K562 (cell line): ENCODE measurements at regions not wholly inside any gene's neighbourhood (a gene's known extent, or its start where the extent isn't known, plus 50 kb on each side); places are given as distances from the start of the nearest gene placed in this dataset.

Experiments
- ATAC-seq: fragments of 200-7000 bp; cut with Tn5 transposase; 3 replicates; pipeline ENCODE4 v1.9.1; 2020; ENCODE audit warnings: moderate library complexity
- BruUV-seq: library from RNA; stranded (reverse); fragments of 400-500 nt; replicated peaks from 2 replicates; lab custom pipeline; 2021; lab: Mats Ljungman, UMichigan
- CTCF ChIA-PET: fragments of 300-600 bp; formaldehyde crosslinking; extraction: SDS; loops from one replicate; lab custom pipeline; 2021; ENCODE audit warnings: low intra/inter-chr PET ratio; lab: Yijun Ruan, JAX
- POLR2A ChIA-PET: fragments of 300-600, 350-650 bp; sonication (Branson Sonifier 250); formaldehyde crosslinking; extraction: SDS; loops from one replicate; lab custom pipeline; 2021; ENCODE audit warnings: antibody characterized with exemption, inconsistent platforms; lab: Yijun Ruan, JAX
- DNase-seq, 4 experiments: peaks; one replicate each; pipeline versions ENCODE4 v3.0.0 to v3.0.0-alpha.2; 2011 to 2018; ENCODE audit warnings: low spot score in 3 of 4, mixed read lengths in 3 of 4; ENCODE audit errors: extremely low read depth in 1 of 4
- FAIRE-seq: peaks from 2 replicates; lab custom pipeline; 2011; peaks lifted over from hg19 to GRCh38; lab: Jason Lieb, UNC
- H2AFZ ChIP-seq: 2 replicates; pipeline ENCODE4 v1.6.0; 2011; ENCODE audit warnings: low read depth, low read length, control low read depth, inconsistent platforms
- H3K27ac ChIP-seq: fragments of 200-600 bp; 3 replicates; pipeline ENCODE4 v1.8.0; 2011; ENCODE audit warnings: low read depth, mild to moderate bottlenecking, control low read depth, inconsistent platforms, low read length, moderate library complexity, mixed read lengths; ENCODE audit errors: extremely low read depth
- H3K27me3 ChIP-seq, 2 experiments: fragments of 300-600 bp in 1 of 2; 2 replicates in 1 of 2; 3 replicates in 1 of 2; pipeline versions ENCODE4 v1.6.0 to v1.8.0; 2011; ENCODE audit warnings: inconsistent platforms in 2 of 2, low read length in 2 of 2, mild to moderate bottlenecking in 1 of 2, mixed read lengths in 1 of 2, moderate library complexity in 1 of 2; ENCODE audit not compliant: control insufficient read depth in 2 of 2, insufficient read depth in 2 of 2
- H3K36me3 ChIP-seq: fragments of 300-600 bp; 3 replicates; pipeline ENCODE4 v1.8.0; 2011; ENCODE audit warnings: mild to moderate bottlenecking, low read length, inconsistent platforms; ENCODE audit not compliant: control insufficient read depth, insufficient read depth
- H3K4me1 ChIP-seq, 2 experiments: fragments of 200-600 bp in 1 of 2; replicated peaks in 1 of 2; 2 replicates in 1 of 2; 3 replicates in 1 of 2; pipeline versions ENCODE4 v1.5.1 to v1.8.0; 2011; ENCODE audit warnings: inconsistent platforms in 2 of 2, low read length in 2 of 2, mild to moderate bottlenecking in 1 of 2, mixed read lengths in 1 of 2, moderate library complexity in 1 of 2; ENCODE audit not compliant: control insufficient read depth in 2 of 2, insufficient read depth in 2 of 2
- H3K4me2 ChIP-seq: 2 replicates; pipeline ENCODE4 v1.6.1; 2011; ENCODE audit warnings: low read length, control low read depth, inconsistent platforms, mixed read lengths; ENCODE audit not compliant: insufficient read depth
- H3K4me3 ChIP-seq: fragments of 200-600 bp; sonication (generic), shearing (Covaris generic); 2 replicates; pipeline ENCODE4 v1.5.1; 2016; ENCODE audit warnings: control low read depth, inconsistent platforms
- H3K79me2 ChIP-seq: fragments of 200-600 bp; 3 replicates; pipeline ENCODE4 v1.8.0; 2011; ENCODE audit warnings: low read length, inconsistent platforms; ENCODE audit not compliant: control insufficient read depth, insufficient read depth
- H3K9ac ChIP-seq, 2 experiments: 2 replicates each; pipeline versions ENCODE4 v1.6.0 to v1.6.1; 2011; ENCODE audit warnings: low read depth in 2 of 2, low read length in 2 of 2, control low read depth in 1 of 2, inconsistent platforms in 1 of 2, mild to moderate bottlenecking in 1 of 2, mixed read lengths in 1 of 2; ENCODE audit not compliant: insufficient read depth in 1 of 2
- H3K9me1 ChIP-seq: one replicate; pipeline ENCODE4 v1.6.0; 2011; ENCODE audit warnings: inconsistent platforms, mild to moderate bottlenecking, low read length, moderate library complexity; ENCODE audit not compliant: control insufficient read depth, insufficient read depth
- H3K9me3 ChIP-seq: replicated peaks from 2 replicates; pipeline ENCODE4 v1.5.1; 2011; ENCODE audit warnings: low read depth, low read length, inconsistent platforms; ENCODE audit not compliant: control insufficient read depth, insufficient read depth
- H4K20me1 ChIP-seq: replicated peaks from 2 replicates; pipeline ENCODE4 v1.6.1; 2011; ENCODE audit warnings: low read length, inconsistent platforms, mixed read lengths; ENCODE audit not compliant: control insufficient read depth, insufficient read depth
- CTBP1 ChIP-seq: fragments of 450-650 bp; IDR thresholded peaks from 2 replicates; pipeline ENCODE4 v1.6.1; 2016; ENCODE audit warnings: borderline replicate concordance
- E2F8 ChIP-seq: fragments of 450-650 bp; IDR thresholded peaks from 2 replicates; pipeline ENCODE4 v1.7.1; 2018; ENCODE audit warnings: mild to moderate bottlenecking, low read depth; ENCODE audit not compliant: partially characterized antibody
- FOXK2 ChIP-seq, 2 experiments: fragments of 450-650 bp; IDR thresholded peaks in 1 of 2; conservative IDR thresholded peaks in 1 of 2; 2 replicates each; pipeline ENCODE4 v1.6.1; 2016; ENCODE audit warnings: low read depth in 2 of 2, mild to moderate bottlenecking in 1 of 2
- NR2C2 ChIP-seq, 2 experiments: fragments of 200-800 bp in 1 of 2; sonication (Bioruptor generic) in 1 of 2; sonication (generic) in 1 of 2; formaldehyde crosslinking in 1 of 2; IDR thresholded peaks; 2 replicates each; pipeline versions ENCODE4 v1.6.1 to v1.8.0; 2016 to 2022; ENCODE audit warnings: mild to moderate bottlenecking in 1 of 2, missing compliant biosample characterization in 1 of 2, missing genetic modification characterization in 1 of 2, missing genetic modification reagents in 1 of 2
- YY1 ChIP-seq, 3 experiments: IDR thresholded peaks; 2 replicates each; pipeline ENCODE4 v1.6.1; 2011; ENCODE audit warnings: low read length in 2 of 3, mild to moderate bottlenecking in 2 of 3, moderate library complexity in 2 of 3, borderline replicate concordance in 1 of 3, control low read depth in 1 of 3, low read depth in 1 of 3; ENCODE audit not compliant: insufficient read depth in 3 of 3, insufficient replicate concordance in 2 of 3, control insufficient read depth in 1 of 3, insufficient read length in 1 of 3; ENCODE audit errors: extremely low read depth in 1 of 3
- ZNF318 ChIP-seq, 2 experiments: fragments of 450-650 bp; IDR thresholded peaks; 2 replicates each; pipeline ENCODE4 v1.6.1; 2016; ENCODE audit warnings: mild to moderate bottlenecking in 2 of 2, borderline replicate concordance in 1 of 2, low read depth in 1 of 2, moderate library complexity in 1 of 2
- ZNF507 ChIP-seq: conservative IDR thresholded peaks from 2 replicates; pipeline ENCODE4 v1.6.1; 2017; ENCODE audit warnings: missing genetic modification characterization, missing compliant biosample characterization
- WGBS: fragments of 100-300 bp; shearing (Covaris generic); methylation state at CpG from one replicate; pipeline ENCODE4 v1.1.6; 2016; ENCODE audit warnings: low coverage, mixed read lengths; ENCODE audit not compliant: insufficient coverage; ENCODE audit errors: missing lambda C conversion rate; 5-methylcytosine and 5-hydroxymethylcytosine counted together
- in situ Hi-C: fragments of 300-500 bp; cut with MboI; formaldehyde crosslinking; loops from 4 replicates; pipeline ENCODE4 v1.15.0; 2018; ENCODE audit warnings: inconsistent platforms, mixed read lengths
- intact Hi-C: fragments of 100-400 bp; cut with micrococcal nuclease; formaldehyde crosslinking; loops from 2 replicates; pipeline ENCODE4 v1.14.2; 2022

- in situ Hi-C loops, result no loop called here
- H3K4me2 ChIP-seq, result no peak overlapping the region
Observed at GRCh38 chr6:63475707-63476106, 96.6 kb upstream of the LOC128125822 start.

More at GRCh38 chr6:63475707-63476106, 96.6 kb upstream of the LOC128125822 start:
- BruUV-seq, result no TSS peak
- Histone ChIP-seq H3K4me1 (no peaks in the 10 kb centered on the region), H3K27me3 (no peaks in the 10 kb centered on the region), H3K27ac (no peak overlapping the region), H3K9me1 (no peaks in the 10 kb centered on the region)
- CTCF ChIA-PET, result no interaction called here
- no peak for TF ChIP-seq FOXK2 (conservative IDR thresholded peaks at IDR 0.05 in 1 of 2, IDR thresholded peaks at IDR 0.05 in 1 of 2; ENCODE audit: low read depth in 2 of 2)
- no peak for TF ChIP-seq NR2C2 (CRISPR knock-in tag; IDR thresholded peaks at IDR 0.05)
- TF ChIP-seq NR2C2 (tag; IDR thresholded peaks at IDR 0.05), result no peak
- no peak for TF ChIP-seq ZNF318 (IDR thresholded peaks at IDR 0.05; ENCODE audit: borderline replicate concordance in 1 of 2, low read depth in 1 of 2)
- no peak for TF ChIP-seq E2F8
- no peak for TF ChIP-seq YY1 (IDR thresholded peaks at IDR 0.05; ENCODE audit: borderline replicate concordance in 1 of 3, control insufficient read depth in 1 of 3, extremely low read depth in 1 of 3, insufficient read depth in 3 of 3, insufficient read length in 1 of 3, insufficient replicate concordance in 2 of 3, low read depth in 1 of 3, low read length in 2 of 3)
- TF ChIP-seq ZNF507 (tag), result no peak
- no peak for TF ChIP-seq CTBP1
- TF ChIP-seq, all 486 proteins: peak for 0
- POLR2A ChIA-PET, result interaction anchor here (0.7 kb wide), 1 partner anchor 54 kb away, joined by 3 read pairs; no protein-coding TSS in a partner anchor
- no peak for ATAC-seq
- Histone ChIP-seq H3K9me3 (no peaks in the 10 kb centered on the region), H3K79me2 (no peaks in the 10 kb centered on the region), H3K4me3 (no peak overlapping the region), H3K9ac (no peak overlapping the region), H3K36me3 (no peaks in the 10 kb centered on the region), H4K20me1 (no peaks in the 10 kb centered on the region), H2AFZ (no peak overlapping the region)
- no peak for DNase-seq
- intact Hi-C loops, result no loop called here
- 0% methylated on average over 1 of the region's 1 CpG for WGBS
- no peak for FAIRE-seq
